Smooth muscle cell (in vitro differentiated cells): ENCODE measurements at regions not wholly inside any gene's neighbourhood (a gene's known extent, or its start where the extent isn't known, plus 50 kb on each side); places are given as distances from the start of the nearest gene placed in this dataset.

Experiments used
- DNase-seq: peaks from one replicate; lab custom pipeline; 2025; ENCODE audit not compliant: unreplicated experiment; lab: John Stamatoyannopoulos, UW
- H2AFZ ChIP-seq: fragments of 200-600 bp; sonication (generic); 2 replicates; pipeline ENCODE4 v1.6.0; 2016; ENCODE audit warnings: antibody characterized with exemption, low read depth, mild to moderate bottlenecking
- H3F3A ChIP-seq: fragments of 200-600 bp; sonication (generic); 2 replicates; pipeline ENCODE4 v1.6.0; 2017; ENCODE audit warnings: antibody characterized with exemption, low read depth
- H3K27ac ChIP-seq: fragments of 200-600 bp; sonication (generic); 2 replicates; pipeline ENCODE4 v1.5.1; 2016; ENCODE audit warnings: low read depth, mild to moderate bottlenecking
- H3K27me3 ChIP-seq: fragments of 200-600 bp; sonication (generic); 2 replicates; pipeline ENCODE4 v1.6.1; 2016; ENCODE audit warnings: low read depth, mild to moderate bottlenecking
- H3K36me3 ChIP-seq: fragments of 200-600 bp; sonication (generic); 2 replicates; pipeline ENCODE4 v1.5.1; 2016; ENCODE audit warnings: low read depth
- H3K4me1 ChIP-seq: fragments of 200-600 bp; sonication (generic); 2 replicates; pipeline ENCODE4 v1.5.1; 2016; ENCODE audit warnings: low read depth
- H3K4me2 ChIP-seq: fragments of 200-600 bp; sonication (generic); 2 replicates; pipeline ENCODE4 v1.6.0; 2016; ENCODE audit warnings: mild to moderate bottlenecking
- H3K4me3 ChIP-seq: fragments of 200-600 bp; sonication (generic); 2 replicates; pipeline ENCODE4 v1.5.1; 2016; ENCODE audit warnings: mild to moderate bottlenecking
- H3K79me2 ChIP-seq: fragments of 200-600 bp; sonication (generic); 2 replicates; pipeline ENCODE4 v1.6.0; 2016; ENCODE audit warnings: low read depth, mild to moderate bottlenecking
- H3K9ac ChIP-seq: fragments of 200-600 bp; sonication (generic); 2 replicates; pipeline ENCODE4 v1.6.0; 2016; ENCODE audit warnings: low read depth
- H3K9me3 ChIP-seq: fragments of 200-600 bp; sonication (generic); replicated peaks from 2 replicates; pipeline ENCODE4 v1.5.1; 2016; ENCODE audit warnings: low read depth
- H4K20me1 ChIP-seq: fragments of 200-600 bp; sonication (generic); 2 replicates; pipeline ENCODE4 v1.6.0; 2016; ENCODE audit warnings: low read depth
- CTCF ChIP-seq: fragments of 200-600 bp; sonication (generic); IDR thresholded peaks from 2 replicates; pipeline ENCODE4 v1.5.1; 2017; ENCODE audit warnings: borderline replicate concordance, mild to moderate bottlenecking, antibody characterized with exemption; ENCODE audit not compliant: insufficient read depth, poor library complexity, severe bottlenecking
- WGBS: methylation state at CpG from one replicate; pipeline ENCODE4 v1.1.7; 2016; ENCODE audit warnings: low lambda C conversion rate; 5-methylcytosine and 5-hydroxymethylcytosine counted together

GRCh38 chr21:27248814-27249213 lies 281.9 kb upstream of the ADAMTS5 start:
- H3K9me3 ChIP-seq = no peaks in the 10 kb centered on the region
- no peaks in the 10 kb centered on the region for H3K4me1 ChIP-seq
- no peaks in the 10 kb centered on the region for H3K36me3 ChIP-seq
- H3K79me2 ChIP-seq = no peaks in the 10 kb centered on the region
- no peak overlapping the region for H3K4me3 ChIP-seq
- 78% methylated on average over 1 of the region's 1 CpG for WGBS
- DNase-seq = no peak
- TF ChIP-seq CTCF = no peak
- no peak overlapping the region for H3K9ac ChIP-seq
- H3K27ac ChIP-seq = no peak overlapping the region
- H3K4me2 ChIP-seq = no peak overlapping the region
- H4K20me1 ChIP-seq = no peaks in the 10 kb centered on the region
- no peaks in the 10 kb centered on the region for H3F3A ChIP-seq
- no peaks in the 10 kb centered on the region for H3K27me3 ChIP-seq
- H2AFZ ChIP-seq = no peak overlapping the region

GRCh38 chr21:27246741-27247140 lies 279.9 kb upstream of the ADAMTS5 start:
- H3K9me3 ChIP-seq = no peaks in the 10 kb centered on the region
- no peak for TF ChIP-seq CTCF
- H3K79me2 ChIP-seq = no peaks in the 10 kb centered on the region
- H3K4me1 ChIP-seq = no peaks in the 10 kb centered on the region
- no peaks in the 10 kb centered on the region for H3K27me3 ChIP-seq
- no peaks in the 10 kb centered on the region for H4K20me1 ChIP-seq
- no peaks in the 10 kb centered on the region for H3K36me3 ChIP-seq
- no peaks in the 10 kb centered on the region for H3F3A ChIP-seq
- no peak for DNase-seq
- peak overlapping the region; percentile 36 for H3K27ac ChIP-seq
- H3K4me3 ChIP-seq = no peak overlapping the region
- 50% methylated on average over 5 of the region's 5 CpGs for WGBS
- peak overlapping the region; percentile 2 for H3K4me2 ChIP-seq
- H3K9ac ChIP-seq = no peak overlapping the region
- H2AFZ ChIP-seq = peak overlapping the region; percentile 58

- Histone ChIP-seq H2AFZ (no peak overlapping the region), H3K27me3 (no peaks in the 10 kb centered on the region), H3K27ac (no peak overlapping the region), H4K20me1 (no peaks in the 10 kb centered on the region), H3K4me1 (no peaks in the 10 kb centered on the region), H3K36me3 (no peaks in the 10 kb centered on the region), H3K9ac (no peak overlapping the region), H3K4me3 (no peak overlapping the region), H3K79me2 (no peaks in the 10 kb centered on the region), H3K4me2 (no peak overlapping the region), H3K9me3 (no peaks in the 10 kb centered on the region), H3F3A (no peaks in the 10 kb centered on the region)
- DNase-seq = no peak
- WGBS = 77% methylated on average over 3 of the region's 3 CpGs
- no peak for TF ChIP-seq CTCF
These were observed 277.9 kb upstream of the ADAMTS5 start for GRCh38 chr21:27244776-27245175.

GRCh38 chr21:27244352-27244751 lies 277.5 kb upstream of the ADAMTS5 start:
- no peak overlapping the region for H3K9ac ChIP-seq
- H2AFZ ChIP-seq = no peak overlapping the region
- no peak overlapping the region for H3K4me2 ChIP-seq
- no peak overlapping the region for H3K4me3 ChIP-seq
- 60% methylated on average over 2 of the region's 2 CpGs for WGBS
- H3K27ac ChIP-seq = no peak overlapping the region
- no peak for DNase-seq
- no peaks in the 10 kb centered on the region for H3K9me3 ChIP-seq
- H4K20me1 ChIP-seq = no peaks in the 10 kb centered on the region
- H3K79me2 ChIP-seq = no peaks in the 10 kb centered on the region
- no peaks in the 10 kb centered on the region for H3K27me3 ChIP-seq
- H3K4me1 ChIP-seq = no peaks in the 10 kb centered on the region
- no peaks in the 10 kb centered on the region for H3K36me3 ChIP-seq
- no peaks in the 10 kb centered on the region for H3F3A ChIP-seq
- no peak for TF ChIP-seq CTCF
